ENCODE measurements at regions not wholly inside any gene's neighbourhood (a gene's known extent, or its start where the extent isn't known, plus 50 kb on each side); places are given as distances from the start of the nearest gene placed in this dataset.

DNA sequence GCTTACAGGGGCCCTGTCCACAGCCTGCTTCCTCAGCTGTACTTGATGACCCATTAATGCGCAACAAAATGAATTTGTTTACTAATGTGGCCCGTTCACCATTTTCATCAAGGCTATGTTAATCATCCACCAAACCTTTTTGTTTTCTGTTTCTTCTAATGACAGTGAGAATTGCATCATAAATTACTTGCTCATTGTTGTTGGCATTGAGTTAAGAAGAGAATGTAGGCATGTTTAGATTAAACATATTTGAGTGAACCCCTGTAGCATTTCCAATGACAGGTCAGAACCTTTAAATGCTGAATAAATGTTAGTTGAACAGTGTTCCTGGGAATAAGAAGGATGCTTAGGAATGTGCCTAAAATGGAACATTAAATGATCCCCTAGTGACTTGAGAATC lies 183.4 kb downstream of the SPRY1 start:
- H3K27ac Mint-ChIP-seq, result no peak overlapping the region
- H3K27me3 Mint-ChIP-seq (ENCODE audit: low read depth), result no peaks in the 10 kb centered on the region
- ChIA-PET POLR2A (no interaction called here), CTCF (no interaction called here)
- peaks cover 24% of the 10 kb centered on the region for H3K36me3 Mint-ChIP-seq
- no peak overlapping the region for H3K4me3 Mint-ChIP-seq
- TF ChIP-seq HMGXB4 (CRISPR knock-in tag; IDR thresholded peaks at IDR 0.05), result no peak
- no peak for TF ChIP-seq ZNF232 (CRISPR knock-in tag; IDR thresholded peaks at IDR 0.05)
- TF ChIP-seq, protein P1, sequence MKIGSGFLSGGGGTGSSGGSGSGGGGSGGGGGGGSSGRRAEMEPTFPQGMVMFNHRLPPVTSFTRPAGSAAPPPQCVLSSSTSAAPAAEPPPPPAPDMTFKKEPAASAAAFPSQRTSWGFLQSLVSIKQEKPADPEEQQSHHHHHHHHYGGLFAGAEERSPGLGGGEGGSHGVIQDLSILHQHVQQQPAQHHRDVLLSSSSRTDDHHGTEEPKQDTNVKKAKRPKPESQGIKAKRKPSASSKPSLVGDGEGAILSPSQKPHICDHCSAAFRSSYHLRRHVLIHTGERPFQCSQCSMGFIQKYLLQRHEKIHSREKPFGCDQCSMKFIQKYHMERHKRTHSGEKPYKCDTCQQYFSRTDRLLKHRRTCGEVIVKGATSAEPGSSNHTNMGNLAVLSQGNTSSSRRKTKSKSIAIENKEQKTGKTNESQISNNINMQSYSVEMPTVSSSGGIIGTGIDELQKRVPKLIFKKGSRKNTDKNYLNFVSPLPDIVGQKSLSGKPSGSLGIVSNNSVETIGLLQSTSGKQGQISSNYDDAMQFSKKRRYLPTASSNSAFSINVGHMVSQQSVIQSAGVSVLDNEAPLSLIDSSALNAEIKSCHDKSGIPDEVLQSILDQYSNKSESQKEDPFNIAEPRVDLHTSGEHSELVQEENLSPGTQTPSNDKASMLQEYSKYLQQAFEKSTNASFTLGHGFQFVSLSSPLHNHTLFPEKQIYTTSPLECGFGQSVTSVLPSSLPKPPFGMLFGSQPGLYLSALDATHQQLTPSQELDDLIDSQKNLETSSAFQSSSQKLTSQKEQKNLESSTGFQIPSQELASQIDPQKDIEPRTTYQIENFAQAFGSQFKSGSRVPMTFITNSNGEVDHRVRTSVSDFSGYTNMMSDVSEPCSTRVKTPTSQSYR (CRISPR knock-in tag; IDR thresholded peaks at IDR 0.05), result no peak
- no peak for TF ChIP-seq GABPB1 (CRISPR knock-in tag; IDR thresholded peaks at IDR 0.05)
- TF ChIP-seq E2F4 (CRISPR knock-in tag; IDR thresholded peaks at IDR 0.05; ENCODE audit: borderline replicate concordance, low read depth), result no peak
- TF ChIP-seq MXD4 (CRISPR knock-in tag; IDR thresholded peaks at IDR 0.05; ENCODE audit: borderline replicate concordance), result no peak
- no peak for TF ChIP-seq ATF3 (CRISPR knock-in tag; conservative IDR thresholded peaks at IDR 0.05)
- no peak for TF ChIP-seq SP1 (CRISPR knock-in tag; conservative IDR thresholded peaks at IDR 0.05)
- TF ChIP-seq ZNF219 (CRISPR knock-in tag; IDR thresholded peaks at IDR 0.05; ENCODE audit: borderline replicate concordance), result no peak
- no peak for TF ChIP-seq IRF2 (CRISPR knock-in tag; IDR thresholded peaks at IDR 0.05; ENCODE audit: borderline replicate concordance, low read depth)
- H3K4me1 Mint-ChIP-seq, result peaks cover 23% of the 10 kb centered on the region
- ATAC-seq (no peak), DNase-seq (ENCODE audit: low spot score) (no peak)
- H3K9me3 Mint-ChIP-seq, result peaks cover 30% of the 10 kb centered on the region

DNA sequence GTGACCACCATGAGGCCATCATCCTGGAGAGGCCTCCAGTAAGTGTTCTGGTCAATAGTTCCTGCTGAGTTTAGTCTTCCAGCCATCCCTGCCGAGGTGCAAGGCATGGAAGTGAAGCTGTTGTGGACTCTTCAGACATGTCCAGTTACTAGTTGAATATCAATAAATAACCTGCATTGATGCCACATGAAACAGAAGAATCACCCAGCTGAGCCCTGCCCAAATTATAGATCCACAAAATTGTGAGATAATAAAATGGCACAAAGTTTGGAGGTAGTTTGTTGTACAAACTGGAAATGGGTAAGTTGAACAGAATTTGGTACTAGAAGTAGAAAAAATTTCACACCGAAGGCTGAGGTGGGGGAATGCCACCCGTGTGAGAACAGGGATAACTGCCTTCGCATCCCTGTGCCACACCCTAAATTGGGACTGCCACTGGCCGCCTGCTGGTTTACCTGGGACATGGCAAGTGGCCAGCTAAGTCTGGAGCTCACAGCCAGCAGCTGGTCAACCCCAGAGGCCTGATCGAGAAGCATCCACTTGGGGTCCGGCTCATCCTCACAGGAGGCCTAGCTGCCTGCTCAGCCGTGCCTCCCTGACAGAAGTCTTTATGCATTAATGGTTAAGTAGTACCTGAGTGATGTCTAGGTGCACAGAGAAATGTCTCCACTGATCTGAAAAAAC lies 184.5 kb downstream of the SPRY1 start:
- Mint-ChIP-seq H3K4me3 (no peak overlapping the region), H3K36me3 (peaks cover 24% of the 10 kb centered on the region), H3K27me3 (ENCODE audit: low read depth) (no peaks in the 10 kb centered on the region), H3K27ac (no peak overlapping the region), H3K4me1 (peaks cover 20% of the 10 kb centered on the region), H3K9me3 (peaks cover 30% of the 10 kb centered on the region)
- TF ChIP-seq ELF4 (CRISPR knock-in tag; IDR thresholded peaks at IDR 0.05; ENCODE audit: low read depth), result no peak
- no peak for TF ChIP-seq FOXJ3 (CRISPR knock-in tag; IDR thresholded peaks at IDR 0.05; ENCODE audit: borderline replicate concordance)
- TF ChIP-seq, protein P2, sequence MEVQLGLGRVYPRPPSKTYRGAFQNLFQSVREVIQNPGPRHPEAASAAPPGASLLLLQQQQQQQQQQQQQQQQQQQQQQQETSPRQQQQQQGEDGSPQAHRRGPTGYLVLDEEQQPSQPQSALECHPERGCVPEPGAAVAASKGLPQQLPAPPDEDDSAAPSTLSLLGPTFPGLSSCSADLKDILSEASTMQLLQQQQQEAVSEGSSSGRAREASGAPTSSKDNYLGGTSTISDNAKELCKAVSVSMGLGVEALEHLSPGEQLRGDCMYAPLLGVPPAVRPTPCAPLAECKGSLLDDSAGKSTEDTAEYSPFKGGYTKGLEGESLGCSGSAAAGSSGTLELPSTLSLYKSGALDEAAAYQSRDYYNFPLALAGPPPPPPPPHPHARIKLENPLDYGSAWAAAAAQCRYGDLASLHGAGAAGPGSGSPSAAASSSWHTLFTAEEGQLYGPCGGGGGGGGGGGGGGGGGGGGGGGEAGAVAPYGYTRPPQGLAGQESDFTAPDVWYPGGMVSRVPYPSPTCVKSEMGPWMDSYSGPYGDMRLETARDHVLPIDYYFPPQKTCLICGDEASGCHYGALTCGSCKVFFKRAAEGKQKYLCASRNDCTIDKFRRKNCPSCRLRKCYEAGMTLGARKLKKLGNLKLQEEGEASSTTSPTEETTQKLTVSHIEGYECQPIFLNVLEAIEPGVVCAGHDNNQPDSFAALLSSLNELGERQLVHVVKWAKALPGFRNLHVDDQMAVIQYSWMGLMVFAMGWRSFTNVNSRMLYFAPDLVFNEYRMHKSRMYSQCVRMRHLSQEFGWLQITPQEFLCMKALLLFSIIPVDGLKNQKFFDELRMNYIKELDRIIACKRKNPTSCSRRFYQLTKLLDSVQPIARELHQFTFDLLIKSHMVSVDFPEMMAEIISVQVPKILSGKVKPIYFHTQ (CRISPR knock-in tag; IDR thresholded peaks at IDR 0.05), result no peak
- no peak for TF ChIP-seq ARID4B (CRISPR knock-in tag; IDR thresholded peaks at IDR 0.05; ENCODE audit: borderline replicate concordance)
- no peak for TF ChIP-seq NFATC4 (CRISPR knock-in tag; IDR thresholded peaks at IDR 0.05)
- ChIA-PET CTCF (interaction anchor here (0.7 to 1.0 kb wide), 2 partner anchors 17 to 19 kb away, joined by 3 to 4 read pairs; no protein-coding TSS in a partner anchor), POLR2A (no interaction called here)
- ATAC-seq, result peak; percentile 67
- no peak for DNase-seq (ENCODE audit: low spot score)

Data from WTC11 (cell line).